GM19455 (cell line): ENCODE measurements at regions not wholly inside any gene's neighbourhood (a gene's known extent, or its start where the extent isn't known, plus 50 kb on each side); places are given as distances from the start of the nearest gene placed in this dataset.

Experiments
- ATAC-seq: cut with Tn5 transposase; IDR thresholded peaks from one replicate; pipeline ENCODE4 v1.9.1; 2021; ENCODE audit not compliant: unreplicated experiment

- ATAC-seq, result no peak
Observed at GRCh38 chr10:111706331-111706730, 477.2 kb downstream of the GPAM start.

- ATAC-seq, result no peak
Observed at GRCh38 chr10:111707076-111707475, 476.5 kb downstream of the GPAM start.

GRCh38 chr10:111709603-111710002 lies 474.0 kb downstream of the GPAM start:
- no peak for ATAC-seq

GRCh38 chr10:111716032-111716431 lies 467.5 kb downstream of the GPAM start:
- no peak for ATAC-seq

GRCh38 chr10:111724121-111724520 lies 459.4 kb downstream of the GPAM start:
- ATAC-seq, result no peak

- ATAC-seq, result no peak
Observed at GRCh38 chr10:111725050-111725449, 458.5 kb downstream of the GPAM start.

GRCh38 chr10:111732166-111732785 lies 451.3 kb downstream of the GPAM start:
- no peak for ATAC-seq

- ATAC-seq, result no peak
Observed at GRCh38 chr10:111739125-111739873, 444.3 kb downstream of the GPAM start.

GRCh38 chr10:111739874-111740139 lies 443.8 kb downstream of the GPAM start:
- no peak for ATAC-seq

- no peak for ATAC-seq
Observed at GRCh38 chr10:111745982-111746381, 437.6 kb downstream of the GPAM start.

GRCh38 chr10:111747751-111748150 lies 435.8 kb downstream of the GPAM start:
- no peak for ATAC-seq

GRCh38 chr10:111748184-111748583 lies 435.4 kb downstream of the GPAM start:
- ATAC-seq, result no peak

GRCh38 chr10:111750165-111750849 lies 433.3 kb downstream of the GPAM start:
- no peak for ATAC-seq

- ATAC-seq, result no peak
Observed at GRCh38 chr10:111756217-111757061, 427.1 kb downstream of the GPAM start.

- ATAC-seq, result no peak
Observed at GRCh38 chr10:111758593-111758992, 425.0 kb downstream of the GPAM start.

GRCh38 chr10:111762114-111762513 lies 421.5 kb downstream of the GPAM start:
- ATAC-seq, result no peak

GRCh38 chr10:111765216-111765615 lies 418.3 kb downstream of the GPAM start:
- no peak for ATAC-seq

GRCh38 chr10:111766464-111766863 lies 417.1 kb downstream of the GPAM start:
- no peak for ATAC-seq

GRCh38 chr10:111767661-111768060 lies 415.9 kb downstream of the GPAM start:
- ATAC-seq, result no peak

GRCh38 chr10:111773950-111774349 lies 409.6 kb downstream of the GPAM start:
- ATAC-seq, result no peak

GRCh38 chr10:111774486-111774885 lies 409.1 kb downstream of the GPAM start:
- no peak for ATAC-seq
